ENCODE measurements at regions not wholly inside any gene's neighbourhood (a gene's known extent, or its start where the extent isn't known, plus 50 kb on each side); places are given as distances from the start of the nearest gene placed in this dataset.

GRCh38 chr2:104425850-104426595, 427.9 kb upstream of the POU3F3 start:
- TF ChIP-seq CTCF (IDR thresholded peaks at IDR 0.05), result no peak
- no peak for TF ChIP-seq EZH2 (IDR thresholded peaks at IDR 0.05)
- TF ChIP-seq EZH2phosphoT487 (IDR thresholded peaks at IDR 0.05), result no peak

Data from neural progenitor cell (in vitro differentiated cells).